ENCODE measurements at regions not wholly inside any gene's neighbourhood (a gene's known extent, or its start where the extent isn't known, plus 50 kb on each side); places are given as distances from the start of the nearest gene placed in this dataset.

DNA sequence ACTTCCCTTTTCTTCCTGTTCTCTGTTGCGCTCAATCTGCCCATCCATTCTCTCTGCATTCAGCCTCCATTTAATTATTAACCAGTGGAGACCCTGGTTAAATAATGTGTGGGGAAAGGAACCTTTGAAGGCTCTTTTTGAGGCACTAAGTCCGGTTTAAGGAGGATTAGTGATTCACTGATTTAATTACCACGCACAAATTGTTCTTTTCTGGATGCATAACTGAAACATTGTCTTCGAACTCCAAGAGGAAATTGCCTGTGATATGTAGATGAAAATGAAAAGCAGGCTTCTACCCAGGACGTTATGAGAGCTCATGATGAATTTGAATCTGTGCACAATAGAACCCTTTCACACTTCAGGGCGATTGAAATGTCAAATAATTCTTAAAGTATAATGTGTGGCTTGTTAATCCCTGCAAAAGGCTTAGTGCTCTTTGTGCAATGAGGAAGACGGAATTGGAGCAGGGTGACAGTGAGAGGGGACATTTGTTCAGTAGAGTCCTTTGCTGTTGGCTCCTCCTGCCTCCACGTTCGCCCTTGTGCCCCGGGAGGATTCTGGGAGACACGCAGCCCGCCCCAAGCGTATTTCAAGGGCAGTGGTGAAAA is 51.1 kb upstream of the ZNF236 start:
- no peak for DNase-seq

DNA sequence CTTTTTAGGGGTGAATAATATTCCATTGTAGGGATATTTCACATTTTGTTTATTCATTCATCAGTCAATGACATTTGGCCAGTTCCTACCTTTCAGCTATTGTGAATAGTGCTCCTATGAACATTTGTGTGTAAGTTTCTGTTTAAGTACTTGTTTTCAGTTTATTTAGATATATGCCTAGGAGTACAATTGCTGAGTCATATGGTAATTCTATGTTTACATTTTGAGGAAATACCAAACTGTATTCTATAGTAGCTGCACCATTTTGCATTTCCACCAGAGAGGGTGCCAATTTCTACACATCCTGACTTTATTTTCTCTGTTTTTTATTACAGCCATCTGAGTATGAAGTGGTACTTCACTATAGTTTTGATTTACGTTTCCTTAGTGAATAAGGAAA is 54.4 kb upstream of the ZNF236 start:
- DNase-seq = no peak

DNA sequence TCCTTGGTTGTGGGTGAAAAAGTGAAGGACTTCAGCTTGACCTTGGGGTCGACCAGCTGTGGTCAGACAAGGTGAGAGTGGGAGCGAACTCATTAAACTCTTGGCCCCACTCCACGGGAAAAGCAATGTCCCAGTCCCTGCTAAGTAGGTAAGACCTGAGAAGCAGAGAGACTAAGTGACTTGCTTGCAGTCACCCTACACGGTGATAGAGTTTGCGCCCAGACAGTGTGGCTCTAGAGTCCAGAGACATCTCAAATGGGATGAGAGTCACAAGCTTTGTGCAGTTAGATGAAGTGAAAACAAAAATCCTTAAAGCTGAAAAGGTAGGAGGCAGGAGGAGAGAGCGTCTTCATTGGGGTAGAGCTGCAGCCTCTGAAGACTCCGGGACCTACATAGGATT is 55.9 kb upstream of the ZNF236 start:
- DNase-seq = no peak

- DNase-seq = no peak
Observed at GRCh38 chr18:76765649-76766048, 56.7 kb upstream of the ZNF236 start.

- no peak for DNase-seq
Observed at GRCh38 chr18:76764291-76764901, 58.0 kb upstream of the ZNF236 start.

GRCh38 chr18:76759056-76759455 is 63.3 kb upstream of the ZNF236 start:
- DNase-seq = no peak

DNA sequence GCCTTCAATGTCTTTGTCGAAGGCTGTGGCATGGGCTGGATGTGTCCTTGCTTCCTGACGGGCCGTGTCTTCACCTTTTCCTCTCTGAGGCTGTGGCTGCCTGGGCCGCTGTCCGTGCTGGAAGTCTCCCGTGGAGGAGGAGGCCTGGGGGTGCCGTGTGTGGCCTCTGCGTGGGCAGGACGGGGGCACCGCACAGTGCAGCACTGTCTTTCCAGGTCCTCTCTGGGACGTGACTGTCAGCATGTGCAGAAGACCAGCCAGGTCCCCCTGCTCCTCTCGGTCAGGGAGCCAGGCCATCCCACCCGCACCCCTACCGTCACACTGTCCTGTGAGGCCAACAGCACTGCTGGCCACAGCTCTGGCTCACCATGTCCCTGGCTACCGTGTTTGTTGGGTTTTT is 64.4 kb upstream of the ZNF236 start:
- DNase-seq = no peak

GRCh38 chr18:76757335-76757734 is 65.0 kb upstream of the ZNF236 start:
- no peak for DNase-seq

- DNase-seq = no peak
Observed at GRCh38 chr18:76756531-76757253, 65.7 kb upstream of the ZNF236 start.

GRCh38 chr18:76754351-76754750 is 68.0 kb upstream of the ZNF236 start:
- DNase-seq = no peak

GRCh38 chr18:76752400-76752799 is 70.0 kb upstream of the ZNF236 start:
- no peak for DNase-seq

DNA sequence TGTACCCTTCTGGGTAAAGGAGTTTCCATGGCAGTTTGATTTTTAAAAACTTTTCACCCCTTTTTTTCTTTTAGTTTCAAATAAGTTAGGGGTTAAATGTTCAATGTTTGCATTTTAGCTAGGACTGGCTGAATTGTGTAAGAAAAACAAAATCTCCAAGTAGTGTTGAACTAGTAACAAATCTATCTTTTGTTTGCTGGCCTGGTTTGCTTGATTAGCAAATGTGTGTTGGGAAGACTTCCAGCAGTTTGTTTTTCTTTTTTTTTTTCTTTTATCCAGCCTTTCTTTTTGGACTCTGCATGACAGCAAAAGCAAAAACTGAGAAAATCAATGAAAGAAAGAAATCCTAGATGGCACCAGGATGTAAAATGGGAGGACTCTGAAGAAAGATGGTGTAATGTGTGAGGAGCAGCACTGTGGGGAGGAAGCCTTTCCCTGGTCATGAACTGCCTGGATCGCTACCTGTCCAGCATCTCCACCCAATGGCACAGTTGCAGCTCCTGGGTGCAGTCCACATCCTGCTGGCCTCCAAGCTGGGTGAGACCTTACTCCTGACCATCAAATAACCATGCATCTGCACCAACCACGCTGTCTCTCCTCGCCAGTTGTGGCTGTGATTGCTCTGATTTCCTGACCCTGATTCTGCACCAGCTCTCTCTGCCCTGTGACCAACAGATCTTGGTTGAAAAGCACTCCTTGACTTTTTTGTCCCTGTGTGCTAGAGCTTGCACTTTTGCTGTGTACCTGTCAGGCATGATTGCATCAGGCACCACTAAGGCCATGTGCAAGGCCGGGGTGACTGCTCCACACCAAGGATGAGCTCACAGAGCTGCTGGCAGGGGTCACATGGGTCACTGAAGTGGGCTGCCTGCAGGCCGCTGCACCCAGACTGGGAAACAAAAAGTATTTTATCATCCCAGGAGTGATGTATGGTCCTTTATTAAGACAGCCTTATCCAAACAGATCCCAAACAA is 71.2 kb upstream of the ZNF236 start:
- DNase-seq = no peak

GRCh38 chr18:76750269-76750668 is 72.1 kb upstream of the ZNF236 start:
- no peak for DNase-seq

DNA sequence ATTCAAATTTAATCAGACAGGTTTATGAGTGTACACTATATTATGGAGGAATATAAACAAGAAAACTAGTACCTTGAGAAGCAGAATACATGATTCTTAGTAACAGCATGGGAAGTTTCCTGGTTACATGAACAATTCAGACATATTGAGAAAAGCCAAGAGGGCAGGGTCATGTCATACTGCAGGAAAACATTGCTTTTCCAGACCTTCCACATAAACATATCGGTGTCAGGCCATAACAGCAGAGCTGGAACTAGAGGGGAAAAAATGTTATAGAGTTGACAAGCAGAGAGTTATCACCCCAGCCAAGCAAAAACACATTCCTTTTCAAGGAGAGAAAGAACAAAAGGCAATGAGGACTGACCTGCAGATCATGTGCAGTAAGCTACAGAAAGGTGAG is 74.7 kb upstream of the ZNF236 start:
- no peak for DNase-seq

GRCh38 chr18:76741346-76741745 is 81.0 kb upstream of the ZNF236 start:
- no peak for DNase-seq

DNA sequence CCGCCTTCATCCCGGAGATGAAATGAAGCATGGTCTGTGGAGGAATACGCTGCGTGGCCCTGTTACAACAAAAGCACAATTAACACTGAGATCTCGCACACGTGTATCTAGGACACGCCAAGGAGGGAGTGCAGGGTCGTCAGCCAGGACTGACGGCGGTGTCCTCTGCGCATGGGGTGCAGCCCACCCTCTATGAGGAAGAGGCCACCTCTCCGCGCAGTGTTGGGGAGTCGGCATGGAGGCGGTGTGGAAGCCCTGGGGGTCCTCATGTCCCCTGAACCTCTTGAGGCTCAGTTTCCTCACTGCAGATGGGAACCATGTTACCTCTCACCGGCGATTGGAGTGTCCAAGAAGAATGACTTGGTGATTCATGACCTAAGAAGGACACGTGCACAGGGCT is 86.0 kb upstream of the ZNF236 start:
- no peak for DNase-seq

GRCh38 chr18:76730901-76731300 is 91.5 kb upstream of the ZNF236 start:
- DNase-seq = no peak

GRCh38 chr18:76727589-76727988 is 94.8 kb upstream of the ZNF236 start:
- DNase-seq = no peak

DNA sequence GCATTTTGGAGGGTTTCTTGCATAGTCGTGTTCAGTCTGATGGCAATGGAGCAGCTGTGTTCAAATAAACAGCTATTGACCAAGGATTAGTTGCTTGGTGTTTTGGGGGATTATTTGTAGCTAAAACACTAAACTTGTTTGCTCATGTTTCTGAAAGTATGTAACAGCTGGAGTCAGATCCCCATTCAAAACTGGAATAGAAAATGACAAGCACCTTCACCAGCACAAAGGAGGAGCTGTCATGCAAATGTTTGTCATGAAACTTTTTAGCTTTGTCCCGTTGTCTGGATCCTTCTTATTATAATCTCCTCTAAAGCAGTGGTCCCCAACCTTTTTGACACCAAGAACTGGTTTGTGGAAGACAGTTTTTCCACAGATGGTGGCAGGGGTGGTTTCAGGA is 96.9 kb upstream of the ZNF236 start:
- DNase-seq = no peak

DNA sequence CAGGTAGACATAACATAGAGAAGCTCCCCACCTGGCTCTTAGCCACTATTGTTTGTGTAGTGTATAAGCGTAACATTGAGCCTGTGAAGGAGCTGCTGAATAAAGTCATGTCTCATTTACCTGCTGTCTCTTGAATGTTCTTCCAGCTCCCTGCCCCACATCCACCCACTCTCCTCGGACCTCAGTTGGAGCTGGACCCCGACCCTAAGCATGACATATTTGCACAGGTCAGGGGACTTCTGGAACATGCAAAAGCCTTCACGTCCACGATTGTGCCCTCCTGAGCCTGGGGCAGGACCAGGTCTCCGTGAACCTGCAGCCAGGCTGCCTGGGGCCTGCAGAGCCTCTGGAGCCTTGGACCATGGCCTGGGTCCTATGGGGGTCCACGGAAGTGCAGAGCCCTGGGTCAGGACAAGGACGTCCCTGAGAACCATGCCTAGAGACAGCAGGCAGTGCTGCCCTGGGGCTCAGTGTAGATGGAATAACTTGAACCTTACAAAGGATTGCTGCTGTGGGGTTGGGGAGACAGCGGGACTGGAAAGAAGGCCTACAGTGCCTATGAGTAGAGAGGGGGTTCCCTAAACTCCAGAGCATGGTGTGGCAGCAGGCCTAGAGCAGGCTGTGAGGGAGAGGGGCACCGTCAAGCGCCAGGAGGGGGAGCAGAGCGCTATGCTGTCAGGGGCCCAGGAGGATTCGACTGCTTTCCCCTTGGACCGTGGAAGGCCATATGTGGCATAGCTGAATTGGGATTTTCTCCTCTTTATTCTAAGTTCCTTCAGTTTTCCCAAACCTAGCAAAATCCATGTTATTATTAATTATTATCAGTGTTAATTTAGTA is 99.9 kb upstream of the ZNF236 start:
- DNase-seq = no peak

DNA sequence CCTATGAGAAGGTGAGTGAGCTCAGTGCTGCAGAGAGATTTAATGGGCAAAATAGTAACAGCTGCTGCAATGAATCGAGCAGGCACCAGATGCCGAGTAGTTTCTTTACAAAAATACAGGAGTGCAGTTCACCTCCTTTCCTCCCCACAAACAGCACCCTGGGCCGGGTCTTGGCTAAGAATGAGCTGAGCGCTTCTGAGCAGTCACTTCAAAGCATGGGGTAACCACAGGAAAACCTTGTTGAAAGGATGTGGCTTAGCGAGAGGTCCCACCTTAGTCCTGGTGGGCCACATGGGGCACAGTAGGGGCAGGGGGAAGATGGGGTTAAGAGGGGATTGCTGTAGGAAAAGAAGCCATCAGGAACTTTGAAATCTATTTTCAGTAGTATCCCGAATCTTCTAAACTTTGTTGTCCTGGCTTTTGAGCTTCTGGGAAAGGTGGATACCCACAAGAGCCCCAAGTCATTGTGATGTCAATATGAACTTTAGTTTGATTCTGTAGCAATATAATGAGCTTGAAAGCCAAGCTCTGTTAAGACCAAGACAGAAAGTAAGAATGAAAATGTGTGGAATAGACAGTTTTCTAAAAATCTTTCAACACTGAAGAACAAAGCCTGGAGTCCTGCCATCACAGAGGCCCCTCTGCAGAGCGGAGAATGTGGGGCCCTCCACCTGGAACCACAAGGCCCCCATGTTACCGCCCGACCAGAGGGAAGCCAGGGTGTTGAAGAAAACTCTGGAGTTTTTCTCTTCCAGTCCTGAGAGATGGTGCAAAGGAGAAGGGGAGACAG is 101.0 kb upstream of the ZNF236 start:
- DNase-seq = peak; percentile 61

- DNase-seq = no peak
Observed at GRCh38 chr18:76720683-76721082, 101.7 kb upstream of the ZNF236 start.
